Mesodermal cell (in vitro differentiated cells): ENCODE measurements at regions not wholly inside any gene's neighbourhood (a gene's known extent, or its start where the extent isn't known, plus 50 kb on each side); places are given as distances from the start of the nearest gene placed in this dataset.
"Not testable (repeated sequence)": the region's sequence is repeated elsewhere in the genome, so short reads cannot be mapped to it uniquely, and the experiment has no call there.

Experiments
- H3K27ac ChIP-seq: 2 replicates; pipeline ENCODE4 v1.7.0; 2013; ENCODE audit warnings: mild to moderate bottlenecking, low read depth, low read length, moderate library complexity; ENCODE audit not compliant: severe bottlenecking
- H3K36me3 ChIP-seq: 2 replicates; pipeline ENCODE4 v1.7.1; 2013; ENCODE audit warnings: mild to moderate bottlenecking, low read length, moderate library complexity; ENCODE audit not compliant: control insufficient read depth, insufficient read depth
- H3K4me1 ChIP-seq: one replicate; pipeline ENCODE4 v1.7.1; 2013; ENCODE audit warnings: mild to moderate bottlenecking, low read length; ENCODE audit not compliant: insufficient read depth, control insufficient read depth, poor library complexity, severe bottlenecking
- H3K4me3 ChIP-seq: 2 replicates; pipeline ENCODE4 v1.7.0; 2013; ENCODE audit warnings: low read length, control low read depth, mild to moderate bottlenecking; ENCODE audit not compliant: insufficient read depth, poor library complexity, severe bottlenecking; ENCODE audit errors: extremely low read depth
- H3K9me3 ChIP-seq: 2 replicates; pipeline ENCODE4 v1.7.1; 2013; ENCODE audit warnings: mild to moderate bottlenecking, low read length, moderate library complexity; ENCODE audit not compliant: control insufficient read depth
- WGBS, 2 experiments: methylation state at CpG; one replicate each; pipeline ENCODE4 v1.1.5; 2013; ENCODE audit warnings: missing lambda C conversion rate in 2 of 2; ENCODE audit not compliant: insufficient coverage in 2 of 2; 5-methylcytosine and 5-hydroxymethylcytosine counted together

GRCh38 chr3:154842536-154842935 lies 237.6 kb upstream of the MME start:
- Histone ChIP-seq H3K4me1 (no peaks in the 10 kb centered on the region), H3K36me3 (no peaks in the 10 kb centered on the region), H3K27ac (no peak overlapping the region), H3K9me3 (no peaks in the 10 kb centered on the region), H3K4me3 (no peak overlapping the region)
- WGBS, 2 experiments: 95 to 100% methylated on average over 1 to 2 of the region's 2 CpGs

DNA sequence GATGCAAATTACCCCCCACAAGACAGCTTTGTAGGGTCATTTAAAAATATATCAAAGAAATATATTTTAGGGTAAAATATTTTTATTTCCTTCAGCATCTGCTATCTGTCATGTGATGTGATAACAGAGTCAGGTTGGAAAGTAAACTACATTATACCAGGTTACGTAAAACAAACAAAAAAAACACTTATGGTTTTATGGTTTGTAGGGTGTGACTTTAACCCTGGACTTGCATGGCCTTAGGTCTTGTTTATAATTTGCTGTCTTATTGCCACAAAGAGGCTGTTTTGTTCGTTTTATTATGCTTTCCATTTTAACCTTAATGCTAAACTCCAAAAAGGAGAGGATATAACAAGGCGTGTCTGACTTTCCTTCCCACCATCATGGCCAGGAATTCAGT lies 244.5 kb upstream of the MME start:
- no CpG with 5 or more reads among the region's 3 CpGs for WGBS, 2 experiments
- H3K27ac ChIP-seq: no peak overlapping the region
- no peak overlapping the region for H3K4me3 ChIP-seq
- H3K9me3 ChIP-seq: peaks cover 4% of the 10 kb centered on the region
- H3K36me3 ChIP-seq: no peaks in the 10 kb centered on the region
- H3K4me1 ChIP-seq: no peaks in the 10 kb centered on the region

DNA sequence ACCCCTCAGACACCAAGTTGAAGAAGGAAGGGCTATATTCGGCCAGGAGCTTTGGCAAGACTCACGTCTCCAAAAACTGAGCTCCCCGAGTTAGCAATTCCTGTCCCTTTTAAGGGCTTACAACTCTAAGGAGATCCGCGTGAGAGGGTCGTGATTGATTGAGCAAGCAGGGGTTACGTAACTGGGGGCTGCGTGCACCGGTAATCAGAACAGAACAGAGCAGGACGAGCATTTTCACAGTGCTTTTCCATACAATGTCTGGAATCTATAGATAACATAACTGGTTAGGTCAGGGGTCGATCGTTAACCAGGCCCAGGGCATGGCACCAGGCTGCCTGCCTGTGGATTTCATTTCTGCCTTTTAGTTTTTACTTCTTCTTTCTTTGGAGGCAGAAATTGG lies 245.3 kb upstream of the MME start:
- not testable (repeated sequence) for H3K36me3 ChIP-seq, H3K4me3 ChIP-seq, H3K27ac ChIP-seq, H3K4me1 ChIP-seq, H3K9me3 ChIP-seq
- 91 to 95% methylated on average over 6 to 10 of the region's 12 CpGs for WGBS, 2 experiments

DNA sequence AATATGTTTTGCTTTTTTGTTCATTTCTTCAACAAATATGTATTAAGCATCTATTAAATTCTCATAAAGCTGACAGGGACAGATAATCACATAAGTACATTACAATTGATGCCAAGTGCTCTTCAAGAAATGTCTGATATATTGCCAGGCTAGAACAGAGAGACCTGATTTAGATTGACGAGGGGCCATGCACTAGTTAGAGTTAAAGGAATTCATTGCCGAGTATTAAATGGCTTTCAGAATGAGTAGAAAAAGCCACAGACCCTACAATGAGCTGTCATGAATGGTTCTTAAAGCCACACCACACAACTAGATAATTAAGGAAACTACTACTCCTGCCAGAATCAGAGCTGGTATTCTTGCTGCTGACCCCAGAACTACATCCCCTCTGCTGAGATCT lies 250.2 kb upstream of the MME start:
- WGBS, 2 experiments: 87 to 100% methylated on average over 1 to 2 of the region's 2 CpGs
- Histone ChIP-seq H3K36me3 (no peaks in the 10 kb centered on the region), H3K4me1 (no peaks in the 10 kb centered on the region), H3K9me3 (peaks cover 6% of the 10 kb centered on the region), H3K27ac (no peak overlapping the region), H3K4me3 (no peak overlapping the region)

GRCh38 chr3:154819491-154819890 lies 260.6 kb upstream of the MME start:
- WGBS, 2 experiments: no CpG with 5 or more reads among the region's 3 CpGs
- Histone ChIP-seq H3K36me3 (no peaks in the 10 kb centered on the region), H3K27ac (no peak overlapping the region), H3K4me3 (no peak overlapping the region), H3K4me1 (no peaks in the 10 kb centered on the region), H3K9me3 (no peaks in the 10 kb centered on the region)

- no peaks in the 10 kb centered on the region for H3K36me3 ChIP-seq
- H3K9me3 ChIP-seq: no peaks in the 10 kb centered on the region
- no peaks in the 10 kb centered on the region for H3K4me1 ChIP-seq
- H3K27ac ChIP-seq: peak overlapping the region; percentile 17
- 80% methylated on average over 1 of the region's 2 CpGs; no CpG with 5 or more reads in 1 of the 2 experiments for WGBS, 2 experiments
- no peak overlapping the region for H3K4me3 ChIP-seq
These were observed 261.4 kb upstream of the MME start for GRCh38 chr3:154818676-154819255.

GRCh38 chr3:154810017-154810416 lies 270.1 kb upstream of the MME start:
- not testable (repeated sequence) for H3K36me3 ChIP-seq, H3K9me3 ChIP-seq, H3K27ac ChIP-seq, H3K4me3 ChIP-seq, H3K4me1 ChIP-seq
- 90 to 93% methylated on average over 3 of the region's 5 CpGs for WGBS, 2 experiments

GRCh38 chr3:154801729-154802128 lies 278.4 kb upstream of the MME start:
- Histone ChIP-seq H3K27ac (no peak overlapping the region), H3K36me3 (no peaks in the 10 kb centered on the region), H3K9me3 (peaks cover 17% of the 10 kb centered on the region), H3K4me3 (no peak overlapping the region), H3K4me1 (peaks cover 7% of the 10 kb centered on the region)

- Histone ChIP-seq H3K27ac (no peak overlapping the region), H3K4me3 (no peak overlapping the region), H3K9me3 (peaks cover 13% of the 10 kb centered on the region), H3K36me3 (no peaks in the 10 kb centered on the region), H3K4me1 (peaks cover 25% of the 10 kb centered on the region)
- no CpG with 5 or more reads among the region's 2 CpGs for WGBS, 2 experiments
These were observed 280.3 kb upstream of the MME start for GRCh38 chr3:154799800-154800199.

DNA sequence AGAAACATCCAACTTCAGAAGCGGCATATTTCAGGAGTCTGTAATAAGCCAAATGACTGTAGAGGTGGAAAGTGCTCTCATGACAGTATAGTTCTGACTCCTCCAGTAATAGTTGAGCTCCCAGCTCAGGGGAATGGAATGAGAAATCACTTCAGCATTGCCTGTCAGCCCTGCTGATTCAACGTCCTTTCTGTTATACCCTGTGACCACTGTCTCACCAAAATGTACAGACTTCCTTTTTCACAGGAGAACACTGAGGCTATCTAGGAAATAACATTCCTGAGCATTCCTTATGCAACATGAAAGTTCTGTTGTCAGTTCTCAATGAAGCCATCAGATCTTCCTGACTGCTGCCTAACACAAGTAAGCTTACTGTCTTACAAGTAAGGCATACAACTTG lies 284.5 kb upstream of the MME start:
- 46 to 64% methylated on average over 2 of the region's 2 CpGs for WGBS, 2 experiments
- H3K27ac ChIP-seq: peak overlapping the region; percentile 71
- H3K4me3 ChIP-seq: no peak overlapping the region
- peaks cover 31% of the 10 kb centered on the region for H3K4me1 ChIP-seq
- no peaks in the 10 kb centered on the region for H3K36me3 ChIP-seq
- H3K9me3 ChIP-seq: no peaks in the 10 kb centered on the region

- peaks cover 31% of the 10 kb centered on the region for H3K4me1 ChIP-seq
- H3K27ac ChIP-seq: peak overlapping the region; percentile 71
- no peaks in the 10 kb centered on the region for H3K36me3 ChIP-seq
- no peaks in the 10 kb centered on the region for H3K9me3 ChIP-seq
- no peak overlapping the region for H3K4me3 ChIP-seq
These were observed 285.2 kb upstream of the MME start for GRCh38 chr3:154794814-154795445.
